A549 (cell line): ENCODE measurements at regions not wholly inside any gene's neighbourhood (a gene's known extent, or its start where the extent isn't known, plus 50 kb on each side); places are given as distances from the start of the nearest gene placed in this dataset.

Experiments used
- CTCF ChIP-seq: fragments of >200 bp; sonication (Bioruptor Twin); formaldehyde crosslinking; IDR thresholded peaks from 3 replicates; pipeline ENCODE4 v1.5.1; 2016
- EHF ChIP-seq: fragments of 250-450 bp; sonication (Bioruptor Pico); IDR thresholded peaks from 2 replicates; pipeline ENCODE4 v1.5.0; 2020; ENCODE audit warnings: mild to moderate bottlenecking
- EP300 ChIP-seq, 2 experiments: fragments of >200 bp; sonication (Bioruptor Twin); formaldehyde crosslinking; IDR thresholded peaks; 2 replicates in 1 of 2; 3 replicates in 1 of 2; pipeline ENCODE4 v1.6.1; 2016 to 2017
- KDM5A ChIP-seq: fragments of 200-600 bp; sonication (generic); IDR thresholded peaks from 2 replicates; pipeline ENCODE4 v1.6.1; 2016; ENCODE audit warnings: antibody characterized with exemption, mild to moderate bottlenecking
- MAFK ChIP-seq: fragments of 450-650 bp; IDR thresholded peaks from 2 replicates; pipeline ENCODE4 v1.6.1; 2014; ENCODE audit not compliant: partially characterized antibody
- MAX ChIP-seq: IDR thresholded peaks from 2 replicates; pipeline ENCODE4 v1.6.1; 2012
- POLR2A ChIP-seq: IDR thresholded peaks from 2 replicates; pipeline ENCODE4 v1.6.1; 2012; ENCODE audit warnings: mild to moderate bottlenecking, low read length
- RAD21 ChIP-seq, 2 experiments: fragments of >200 bp in 1 of 2; sonication (Bioruptor Twin) in 1 of 2; formaldehyde crosslinking in 1 of 2; IDR thresholded peaks in 1 of 2; conservative IDR thresholded peaks in 1 of 2; 2 replicates in 1 of 2; 3 replicates in 1 of 2; pipeline ENCODE4 v1.6.1; 2012 to 2018; ENCODE audit warnings: inconsistent platforms in 1 of 2
- REST ChIP-seq: fragments of 200-600 bp; sonication (generic); IDR thresholded peaks from 2 replicates; pipeline ENCODE4 v1.6.1; 2016; ENCODE audit warnings: antibody characterized with exemption, mild to moderate bottlenecking, moderate library complexity
- SMC3 ChIP-seq: fragments of >200 bp; sonication (Bioruptor Twin); formaldehyde crosslinking; IDR thresholded peaks from 3 replicates; pipeline ENCODE4 v1.6.1; 2018; ENCODE audit warnings: inconsistent platforms

GRCh38 chr15:99481113-99481950 is 84.5 kb upstream of the MEF2A start:
- TF ChIP-seq REST, result no peak
- no peak for TF ChIP-seq MAX
- no peak for TF ChIP-seq CTCF
- no peak for TF ChIP-seq RAD21 (conservative IDR thresholded peaks at IDR 0.05 in 1 of 2, IDR thresholded peaks at IDR 0.05 in 1 of 2)
- TF ChIP-seq POLR2A, result no peak
- no peak for TF ChIP-seq SMC3
- TF ChIP-seq MAFK, result no peak
- TF ChIP-seq KDM5A, result no peak
- TF ChIP-seq EHF (CRISPR knock-in tag), result no peak
- no peak for TF ChIP-seq EP300 (IDR thresholded peaks at IDR 0.05)
